ENCODE measurements at regions not wholly inside any gene's neighbourhood (a gene's known extent, or its start where the extent isn't known, plus 50 kb on each side); places are given as distances from the start of the nearest gene placed in this dataset.

- no peak for TF ChIP-seq ZNF776 (CRISPR knock-in tag; IDR thresholded peaks at IDR 0.05)
- no peak for TF ChIP-seq ZNF530 (CRISPR knock-in tag; IDR thresholded peaks at IDR 0.05; ENCODE audit: low read depth)
- no peak for TF ChIP-seq ZNF7 (CRISPR knock-in tag; IDR thresholded peaks at IDR 0.05)
Observed at GRCh38 chr18:65372904-65373303, 377.9 kb upstream of the CDH7 start (continued).

- intact Hi-C loops (cut with micrococcal nuclease; ENCODE audit: unreplicated experiment) (no loop called here), in situ Hi-C loops (cut with HindIII; ENCODE audit: extremely low pct_ligation_motif_present, low pct_unique_long_range_greater_than_20kb) (no loop called here)
- H3K79me2 ChIP-seq (ENCODE audit: insufficient read depth, low read length): no peaks in the 10 kb centered on the region
- H4K20me1 ChIP-seq (ENCODE audit: insufficient read depth, low read length): no peaks in the 10 kb centered on the region
- no peak overlapping the region for H3K4me2 ChIP-seq (ENCODE audit: low read depth, low read length)
- DNase-seq (ENCODE audit: low spot score) (no peak), FAIRE-seq (no peak), ATAC-seq (no peak)
- no peak overlapping the region for H3K27ac ChIP-seq (ENCODE audit: extremely low read length, insufficient read depth, low read length)
- H3K4me3 ChIP-seq (replicated peaks in 1 of 3; ENCODE audit: insufficient read depth in 1 of 3, low read depth in 2 of 3, low read length in 3 of 3): no peak overlapping the region
- H3K9ac ChIP-seq (ENCODE audit: insufficient read depth, low read depth, low read length): no peak overlapping the region
- no peaks in the 10 kb centered on the region for H3K36me3 ChIP-seq (replicated peaks in 1 of 2; ENCODE audit: control insufficient read depth in 1 of 2, insufficient read depth in 2 of 2, low read length in 2 of 2)
- 11% methylated on average over 1 of the region's 1 CpG for WGBS (ENCODE audit: low lambda C conversion rate)
- no TSS peak for BruUV-seq (replicated peaks)
- CTCF ChIA-PET (ENCODE audit: low intra/inter-chr PET ratio, low total read pairs): no interaction called here
- H3K4me1 ChIP-seq (ENCODE audit: insufficient read depth, low read length): no peaks in the 10 kb centered on the region
- H3K27me3 ChIP-seq (ENCODE audit: control insufficient read depth in 1 of 2, insufficient read depth in 2 of 2, low read length in 2 of 2): no peaks in the 10 kb centered on the region
- no peaks in the 10 kb centered on the region for H3K9me3 ChIP-seq (ENCODE audit: low read length)
- POLR2A ChIA-PET: no interaction called here
- no peak overlapping the region for H2AFZ ChIP-seq (ENCODE audit: low read length)
- TF ChIP-seq ZNF282 (IDR thresholded peaks at IDR 0.05; ENCODE audit: partially characterized antibody) (no peak), DBP (CRISPR knock-in tag; IDR thresholded peaks at IDR 0.05; ENCODE audit: not compliant biosample characterization) (no peak), SMAD3 (CRISPR knock-in tag; IDR thresholded peaks at IDR 0.05) (no peak), ZNF616 (CRISPR knock-in tag; IDR thresholded peaks at IDR 0.05; ENCODE audit: low read depth) (no peak), FOXJ3 (CRISPR knock-in tag; IDR thresholded peaks at IDR 0.05; ENCODE audit: borderline replicate concordance) (no peak), ZNF337 (CRISPR knock-in tag; IDR thresholded peaks at IDR 0.05; ENCODE audit: borderline replicate concordance, low read depth) (no peak), KLF13 (CRISPR knock-in tag; IDR thresholded peaks at IDR 0.05) (no peak), FOXO4 (CRISPR knock-in tag; conservative IDR thresholded peaks at IDR 0.05) (no peak), TBL1XR1 (IDR thresholded peaks at IDR 0.05; ENCODE audit: borderline replicate concordance, low read length, partially characterized antibody) (no peak), ZNF558 (CRISPR knock-in tag; IDR thresholded peaks at IDR 0.05; ENCODE audit: borderline replicate concordance) (no peak), ZNF432 (CRISPR knock-in tag; IDR thresholded peaks at IDR 0.05; ENCODE audit: borderline replicate concordance) (no peak), ZFP41 (CRISPR knock-in tag; IDR thresholded peaks at IDR 0.05; ENCODE audit: borderline replicate concordance) (no peak), TEAD3 (CRISPR knock-in tag; optimal IDR thresholded peaks at IDR 0.05; ENCODE audit: borderline replicate concordance) (no peak), HMGXB4 (CRISPR knock-in tag; IDR thresholded peaks at IDR 0.05; ENCODE audit: borderline replicate concordance in 1 of 2, low read depth in 1 of 2) (no peak), ZNF7 (CRISPR knock-in tag; IDR thresholded peaks at IDR 0.05) (no peak), STAT5B (CRISPR knock-in tag; IDR thresholded peaks at IDR 0.05) (no peak), NKX3-1 (CRISPR knock-in tag; IDR thresholded peaks at IDR 0.05) (no peak), NR2C2 (CRISPR knock-in tag; IDR thresholded peaks at IDR 0.05; ENCODE audit: borderline replicate concordance) (no peak)
Observed at GRCh38 chr18:65365245-65365980, 385.4 kb upstream of the CDH7 start.
